Activated CD4-positive, alpha-beta memory T cell treated with anti-CD3 and anti-CD28 coated beads for 36 hours (primary cell): ENCODE measurements at regions not wholly inside any gene's neighbourhood (a gene's known extent, or its start where the extent isn't known, plus 50 kb on each side); places are given as distances from the start of the nearest gene placed in this dataset.

Source experiments
- CTCF ChIA-PET: fragments of 350-600 bp; sonication (Branson Sonifier 250); formaldehyde crosslinking; loops from one replicate; lab custom pipeline; 2021; ENCODE audit warnings: antibody characterized with exemption, inconsistent platforms; lab: Charles Lee
- POLR2A ChIA-PET: fragments of 350-600 bp; sonication (Branson Sonifier 250); formaldehyde crosslinking; loops from one replicate; lab custom pipeline; 2021; ENCODE audit warnings: antibody characterized with exemption; lab: Charles Lee
- DNase-seq: peaks from one replicate; pipeline ENCODE4 v3.0.0-alpha.2; 2020
- H3K27ac Mint-ChIP-seq: one replicate; pipeline ENCODE4 v1.8.0; 2021; ENCODE audit warnings: mixed read lengths
- H3K27me3 Mint-ChIP-seq: one replicate; pipeline ENCODE4 v1.8.0; 2021; ENCODE audit warnings: mixed read lengths
- H3K36me3 Mint-ChIP-seq: one replicate; pipeline ENCODE4 v1.8.0; 2021; ENCODE audit warnings: mixed read lengths
- H3K4me1 Mint-ChIP-seq: one replicate; pipeline ENCODE4 v1.8.0; 2021; ENCODE audit warnings: low read depth, mixed read lengths
- H3K4me3 Mint-ChIP-seq: one replicate; pipeline ENCODE4 v1.8.0; 2021; ENCODE audit warnings: mild to moderate bottlenecking, mixed read lengths
- H3K9me3 Mint-ChIP-seq: one replicate; pipeline ENCODE4 v1.8.0; 2021; ENCODE audit warnings: mixed read lengths
- intact Hi-C: fragments of 100-400 bp; cut with micrococcal nuclease; formaldehyde crosslinking; loops from one replicate; pipeline ENCODE4 v1.15.1; 2023

DNA sequence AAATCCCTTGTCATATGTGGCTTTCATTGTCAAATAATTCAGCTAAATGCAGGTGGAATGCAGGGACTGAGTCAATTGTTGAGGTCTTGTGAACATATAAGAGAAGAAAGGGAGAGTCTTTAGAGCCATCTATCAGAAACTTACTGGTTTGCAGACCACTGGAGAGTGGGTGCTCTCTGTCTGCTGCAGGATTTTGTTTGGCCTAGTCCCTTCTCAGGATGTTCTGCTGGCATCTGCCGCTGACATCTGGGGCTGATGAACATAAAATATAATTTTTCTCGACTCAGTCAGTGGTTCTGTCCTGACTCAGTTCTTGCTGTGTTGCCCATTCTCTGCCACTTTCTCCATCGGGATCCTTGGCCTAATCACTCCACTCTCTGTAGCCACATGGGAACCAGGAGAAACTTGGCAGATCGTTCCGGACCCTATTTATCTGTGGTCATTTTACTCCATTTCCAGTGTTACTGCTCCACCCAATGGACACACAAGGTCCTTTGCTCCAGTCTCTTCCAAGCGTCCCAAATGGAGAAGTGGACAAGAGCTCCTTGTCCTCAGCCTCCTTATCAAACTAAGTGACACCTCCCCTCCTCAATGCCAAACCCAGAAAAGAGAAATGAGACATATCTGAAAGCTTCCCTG lies 436.2 kb downstream of the FAT4 start:
- peaks cover 13% of the 10 kb centered on the region for H3K9me3 Mint-ChIP-seq
- CTCF ChIA-PET, result no interaction called here
- no peaks in the 10 kb centered on the region for H3K27me3 Mint-ChIP-seq
- no peaks in the 10 kb centered on the region for H3K36me3 Mint-ChIP-seq
- intact Hi-C loops, result no loop called here
- H3K4me3 Mint-ChIP-seq, result no peak overlapping the region
- DNase-seq, result no peak
- H3K27ac Mint-ChIP-seq, result no peak overlapping the region
- POLR2A ChIA-PET, result no interaction called here
- H3K4me1 Mint-ChIP-seq, result no peaks in the 10 kb centered on the region

DNA sequence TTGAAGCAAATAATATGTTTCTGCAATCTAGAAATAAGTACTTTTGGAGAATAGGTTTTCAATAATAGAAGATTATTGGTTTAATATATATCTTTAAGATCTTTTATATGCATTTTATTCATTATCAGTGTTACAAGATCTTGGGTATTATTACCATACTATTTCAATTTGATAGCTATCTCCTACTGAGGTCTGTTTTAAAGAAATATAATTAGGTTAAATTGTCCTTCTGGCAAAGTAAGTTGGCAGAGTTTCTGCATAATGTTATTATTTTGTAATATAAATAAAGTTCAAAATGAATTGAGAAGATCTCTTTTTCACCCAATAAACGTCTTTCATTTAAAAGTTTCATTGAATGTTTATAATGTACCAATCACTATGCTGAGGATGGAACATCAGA lies 443.7 kb downstream of the FAT4 start:
- Mint-ChIP-seq H3K27me3 (no peaks in the 10 kb centered on the region), H3K4me3 (no peak overlapping the region), H3K27ac (no peak overlapping the region), H3K36me3 (no peaks in the 10 kb centered on the region), H3K4me1 (no peaks in the 10 kb centered on the region), H3K9me3 (no peaks in the 10 kb centered on the region)
- DNase-seq, result no peak
- ChIA-PET POLR2A (no interaction called here), CTCF (no interaction called here)
- intact Hi-C loops, result no loop called here

DNA sequence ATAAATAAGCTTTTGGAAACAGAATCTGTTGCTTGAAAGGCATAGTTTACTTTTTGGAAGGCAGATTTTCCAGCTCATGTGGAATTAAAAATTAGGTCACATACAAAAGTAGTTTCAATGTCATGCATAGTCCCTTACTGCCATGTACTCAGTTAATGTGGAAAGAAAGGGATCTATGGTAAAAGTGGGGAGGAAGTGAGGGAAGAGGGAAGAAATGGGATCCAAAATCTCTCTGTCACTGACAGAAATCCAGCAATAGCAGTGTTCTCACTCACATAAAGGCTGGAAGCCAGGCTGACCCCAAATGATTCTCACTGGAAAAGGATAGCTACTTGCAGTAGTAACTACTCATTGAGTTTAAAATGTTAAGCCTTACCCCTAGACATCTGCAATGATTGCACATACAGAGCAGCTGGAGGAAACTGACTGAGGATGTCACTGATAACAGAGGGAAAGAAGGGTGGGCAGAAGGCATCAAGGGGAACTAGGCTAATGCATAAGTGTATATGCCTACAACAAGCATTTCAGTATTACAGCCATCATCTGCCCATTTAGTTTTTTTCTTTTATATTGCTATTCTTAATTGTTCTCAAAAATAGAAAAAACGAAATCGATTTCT lies 445.6 kb downstream of the FAT4 start:
- CTCF ChIA-PET, result no interaction called here
- no peaks in the 10 kb centered on the region for H3K4me1 Mint-ChIP-seq
- H3K27ac Mint-ChIP-seq, result no peak overlapping the region
- POLR2A ChIA-PET, result no interaction called here
- intact Hi-C loops, result no loop called here
- H3K4me3 Mint-ChIP-seq, result no peak overlapping the region
- no peaks in the 10 kb centered on the region for H3K36me3 Mint-ChIP-seq
- no peak for DNase-seq
- H3K27me3 Mint-ChIP-seq, result no peaks in the 10 kb centered on the region
- no peaks in the 10 kb centered on the region for H3K9me3 Mint-ChIP-seq

DNA sequence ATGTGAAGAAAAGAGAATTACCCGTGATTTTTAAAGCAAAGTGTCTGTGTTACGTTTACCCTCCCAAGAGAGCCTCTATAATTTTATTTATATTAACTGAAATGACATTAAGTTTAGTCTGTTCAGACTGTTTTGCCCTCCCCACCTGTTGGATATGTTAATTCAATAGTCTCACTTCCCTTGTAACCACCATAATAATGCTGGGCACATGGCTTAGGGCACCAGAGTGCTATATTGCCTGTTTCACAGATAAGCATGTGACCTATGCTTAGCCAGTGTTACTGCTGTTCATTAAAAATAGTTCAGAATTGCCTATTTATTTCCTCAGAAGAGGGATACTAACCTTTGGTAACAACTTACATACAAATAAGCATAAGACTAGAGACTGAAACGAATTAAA lies 446.2 kb downstream of the FAT4 start:
- Mint-ChIP-seq H3K27me3 (no peaks in the 10 kb centered on the region), H3K9me3 (no peaks in the 10 kb centered on the region), H3K27ac (no peak overlapping the region), H3K4me1 (no peaks in the 10 kb centered on the region), H3K36me3 (no peaks in the 10 kb centered on the region), H3K4me3 (no peak overlapping the region)
- intact Hi-C loops, result no loop called here
- DNase-seq, result no peak
- CTCF ChIA-PET, result no interaction called here
- POLR2A ChIA-PET, result no interaction called here

DNA sequence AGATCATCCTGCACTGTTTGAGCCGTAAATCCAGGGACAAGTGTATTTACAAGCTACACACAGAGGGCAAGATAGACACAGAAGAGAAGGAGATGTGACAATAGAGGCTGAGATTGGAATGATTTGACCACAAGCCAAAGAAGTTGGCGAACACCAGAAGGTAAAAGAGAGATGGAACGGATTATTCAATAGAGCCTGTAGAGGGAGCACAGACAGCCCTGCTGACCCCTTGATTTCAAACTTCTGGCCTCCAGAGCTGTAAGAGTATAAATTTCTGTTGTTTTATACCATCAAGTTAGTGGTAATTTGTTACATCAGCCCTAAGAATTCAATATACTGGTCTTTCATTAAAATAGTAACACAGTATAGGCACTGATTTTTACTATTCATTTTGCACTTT lies 447.8 kb downstream of the FAT4 start:
- no peaks in the 10 kb centered on the region for H3K36me3 Mint-ChIP-seq
- intact Hi-C loops, result no loop called here
- no peak overlapping the region for H3K27ac Mint-ChIP-seq
- no peak overlapping the region for H3K4me3 Mint-ChIP-seq
- ChIA-PET CTCF (no interaction called here), POLR2A (no interaction called here)
- no peaks in the 10 kb centered on the region for H3K9me3 Mint-ChIP-seq
- no peaks in the 10 kb centered on the region for H3K27me3 Mint-ChIP-seq
- DNase-seq, result no peak
- no peaks in the 10 kb centered on the region for H3K4me1 Mint-ChIP-seq

DNA sequence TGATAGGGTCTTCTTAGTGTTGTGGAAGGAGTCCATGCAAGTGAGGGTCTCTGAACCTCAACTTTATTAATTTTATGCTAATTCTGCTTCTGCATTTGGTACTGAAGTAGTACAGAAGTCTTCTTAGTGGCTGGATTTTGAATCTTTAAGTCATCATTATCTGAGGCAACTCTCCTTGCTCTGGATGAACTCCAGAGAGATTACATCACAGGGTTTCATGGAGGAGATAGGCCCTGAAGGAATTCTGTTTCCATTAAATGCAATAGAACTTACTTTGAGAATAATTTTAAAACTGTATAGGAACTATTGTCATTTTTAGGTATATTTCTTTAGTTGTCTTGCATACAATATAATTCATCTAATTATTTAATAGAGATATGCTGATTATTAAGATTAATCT lies 451.2 kb downstream of the FAT4 start:
- no peaks in the 10 kb centered on the region for H3K4me1 Mint-ChIP-seq
- H3K4me3 Mint-ChIP-seq, result no peak overlapping the region
- no peaks in the 10 kb centered on the region for H3K9me3 Mint-ChIP-seq
- H3K36me3 Mint-ChIP-seq, result no peaks in the 10 kb centered on the region
- H3K27ac Mint-ChIP-seq, result no peak overlapping the region
- ChIA-PET POLR2A (no interaction called here), CTCF (no interaction called here)
- DNase-seq, result no peak
- no peaks in the 10 kb centered on the region for H3K27me3 Mint-ChIP-seq
- intact Hi-C loops, result no loop called here

DNA sequence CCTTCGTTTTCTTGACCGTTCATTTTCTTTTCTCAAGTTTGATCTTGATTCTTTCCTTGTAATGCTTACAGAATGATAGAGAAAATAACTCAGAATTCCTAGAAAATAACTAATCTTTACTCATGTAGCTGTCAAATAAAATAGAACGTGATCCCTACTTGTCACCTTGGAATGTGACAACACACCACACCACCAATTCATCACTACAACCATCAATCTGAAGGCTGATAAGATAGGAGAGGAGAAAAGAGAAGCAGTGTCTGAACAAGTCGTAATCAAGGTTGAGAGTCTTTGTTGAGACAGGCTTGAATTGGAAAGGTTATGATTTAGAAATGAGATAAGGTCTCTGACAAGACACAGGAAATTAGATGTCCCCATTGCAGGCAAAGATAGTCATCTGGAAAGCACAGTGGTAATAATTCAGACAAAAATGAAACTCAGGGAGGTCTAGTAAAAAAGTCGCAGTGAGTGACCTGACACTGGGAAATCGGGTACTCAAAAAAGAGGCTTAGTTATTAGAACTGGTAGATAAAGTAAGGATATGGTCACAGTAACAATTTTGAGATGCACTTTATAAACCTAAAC lies 456.2 kb downstream of the FAT4 start:
- H3K27me3 Mint-ChIP-seq, result no peaks in the 10 kb centered on the region
- POLR2A ChIA-PET, result no interaction called here
- H3K4me3 Mint-ChIP-seq, result no peak overlapping the region
- peaks cover 5% of the 10 kb centered on the region for H3K9me3 Mint-ChIP-seq
- no peak overlapping the region for H3K27ac Mint-ChIP-seq
- H3K36me3 Mint-ChIP-seq, result no peaks in the 10 kb centered on the region
- intact Hi-C loops, result no loop called here
- CTCF ChIA-PET, result no interaction called here
- H3K4me1 Mint-ChIP-seq, result no peaks in the 10 kb centered on the region
- no peak for DNase-seq

DNA sequence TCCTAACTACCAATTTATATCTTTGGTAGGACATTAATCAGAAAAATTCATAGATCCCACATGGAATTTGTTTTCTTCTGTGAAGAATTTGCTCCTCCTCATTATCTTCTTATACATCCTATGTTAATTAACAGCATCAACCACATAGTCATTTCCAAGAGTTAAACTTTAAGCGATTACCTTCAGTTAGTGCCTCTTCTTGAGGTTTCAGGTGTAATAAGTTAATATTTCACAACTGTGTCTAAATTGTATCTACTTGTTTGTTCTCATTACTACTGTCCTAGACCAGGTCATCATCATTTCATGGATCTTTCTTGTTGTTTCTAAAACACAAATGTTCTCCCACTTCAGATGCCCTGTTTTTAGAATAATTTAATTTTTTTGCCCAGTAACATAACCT lies 457.9 kb downstream of the FAT4 start:
- Mint-ChIP-seq H3K36me3 (no peaks in the 10 kb centered on the region), H3K4me1 (no peaks in the 10 kb centered on the region), H3K27me3 (no peaks in the 10 kb centered on the region), H3K27ac (no peak overlapping the region), H3K4me3 (no peak overlapping the region), H3K9me3 (peaks cover 13% of the 10 kb centered on the region)
- DNase-seq, result no peak
- POLR2A ChIA-PET, result no interaction called here
- intact Hi-C loops, result no loop called here
- CTCF ChIA-PET, result no interaction called here

DNA sequence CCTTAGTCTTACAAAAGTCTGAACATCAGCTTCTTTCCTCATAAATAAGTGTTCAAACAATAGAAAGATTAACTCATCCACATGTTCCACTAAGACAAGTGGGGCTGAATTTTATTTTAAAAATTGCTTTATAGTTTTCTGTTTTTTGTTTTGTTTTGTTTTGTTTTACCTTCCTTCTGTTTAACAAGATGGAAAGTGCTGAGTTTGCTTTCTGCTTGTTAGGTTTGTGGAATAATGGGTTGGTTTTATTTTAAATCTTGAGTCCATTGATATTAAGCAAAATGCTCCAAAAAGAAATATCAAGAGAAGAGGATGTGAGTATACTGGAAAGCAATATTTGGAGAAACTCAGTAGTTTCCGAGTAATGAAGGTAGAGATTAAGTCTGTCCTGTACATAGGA lies 458.7 kb downstream of the FAT4 start:
- Mint-ChIP-seq H3K4me1 (no peaks in the 10 kb centered on the region), H3K36me3 (no peaks in the 10 kb centered on the region), H3K9me3 (peaks cover 13% of the 10 kb centered on the region), H3K27me3 (no peaks in the 10 kb centered on the region), H3K27ac (no peak overlapping the region), H3K4me3 (no peak overlapping the region)
- ChIA-PET POLR2A (no interaction called here), CTCF (no interaction called here)
- no peak for DNase-seq
- intact Hi-C loops, result no loop called here

DNA sequence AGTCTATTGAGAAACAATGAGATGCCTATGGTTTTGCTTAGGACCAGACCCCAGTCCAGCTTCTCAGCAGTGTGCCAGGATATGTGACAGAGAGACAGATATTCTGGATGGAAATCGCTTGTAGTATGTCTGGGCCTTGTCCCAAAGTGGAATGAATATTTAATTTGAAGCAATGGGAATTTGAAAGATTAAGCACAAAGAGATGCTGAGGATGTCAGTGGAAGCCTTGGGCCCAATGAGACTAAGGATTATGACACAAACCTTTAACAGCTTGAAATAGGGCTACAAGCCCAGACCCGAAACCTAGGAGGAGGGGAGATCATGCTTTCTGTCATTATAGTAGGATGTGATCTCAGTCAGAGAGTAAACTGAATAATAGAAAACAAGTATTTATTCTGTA lies 459.2 kb downstream of the FAT4 start:
- H3K36me3 Mint-ChIP-seq, result no peaks in the 10 kb centered on the region
- DNase-seq, result no peak
- H3K4me3 Mint-ChIP-seq, result no peak overlapping the region
- H3K27me3 Mint-ChIP-seq, result no peaks in the 10 kb centered on the region
- intact Hi-C loops, result no loop called here
- ChIA-PET POLR2A (no interaction called here), CTCF (no interaction called here)
- H3K9me3 Mint-ChIP-seq, result peaks cover 13% of the 10 kb centered on the region
- no peaks in the 10 kb centered on the region for H3K4me1 Mint-ChIP-seq
- no peak overlapping the region for H3K27ac Mint-ChIP-seq

DNA sequence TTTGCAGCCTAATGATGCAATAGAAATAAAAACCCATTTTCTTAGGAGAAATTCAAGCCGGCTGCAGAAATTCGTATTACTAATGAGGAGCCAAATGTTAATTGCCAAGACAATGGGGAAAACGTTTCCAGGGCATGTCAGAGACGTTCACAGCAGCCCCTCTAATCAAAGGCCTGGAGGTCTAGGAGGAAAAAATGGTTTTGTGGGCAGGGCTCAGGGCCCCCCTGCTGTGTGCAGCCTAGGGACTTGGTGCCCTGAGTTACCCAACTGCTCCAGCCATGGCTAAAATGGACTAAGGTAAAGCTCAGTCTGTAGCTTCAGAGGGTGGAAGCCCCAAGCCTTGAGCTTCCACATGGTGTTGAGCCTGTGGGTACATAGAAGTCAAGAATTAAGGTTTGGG lies 461.4 kb downstream of the FAT4 start:
- DNase-seq, result no peak
- CTCF ChIA-PET, result no interaction called here
- H3K27ac Mint-ChIP-seq, result no peak overlapping the region
- H3K36me3 Mint-ChIP-seq, result no peaks in the 10 kb centered on the region
- H3K9me3 Mint-ChIP-seq, result peaks cover 13% of the 10 kb centered on the region
- H3K27me3 Mint-ChIP-seq, result no peaks in the 10 kb centered on the region
- no peaks in the 10 kb centered on the region for H3K4me1 Mint-ChIP-seq
- POLR2A ChIA-PET, result no interaction called here
- H3K4me3 Mint-ChIP-seq, result no peak overlapping the region
- intact Hi-C loops, result no loop called here

DNA sequence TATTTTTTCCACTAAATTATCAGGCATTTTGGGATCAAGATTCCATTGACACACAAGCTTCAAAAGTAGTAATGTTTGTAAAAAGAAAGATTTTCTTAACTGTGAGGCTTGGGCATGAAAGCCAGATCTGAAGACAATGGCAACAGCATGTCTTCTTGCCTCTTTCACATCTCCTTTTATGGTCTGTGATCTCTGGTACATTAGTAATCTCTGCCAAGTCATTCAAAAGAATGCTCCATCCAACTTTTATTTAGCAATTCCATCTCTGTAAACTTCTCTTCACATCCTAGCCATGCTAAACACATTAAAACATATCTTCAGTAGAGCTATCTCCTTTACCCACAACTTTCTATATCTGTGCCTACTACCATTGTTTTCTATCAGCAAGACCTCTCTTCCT lies 465.4 kb downstream of the FAT4 start:
- peaks cover 10% of the 10 kb centered on the region for H3K9me3 Mint-ChIP-seq
- DNase-seq, result no peak
- no peaks in the 10 kb centered on the region for H3K27me3 Mint-ChIP-seq
- intact Hi-C loops, result no loop called here
- ChIA-PET POLR2A (no interaction called here), CTCF (no interaction called here)
- H3K4me1 Mint-ChIP-seq, result no peaks in the 10 kb centered on the region
- no peak overlapping the region for H3K4me3 Mint-ChIP-seq
- no peaks in the 10 kb centered on the region for H3K36me3 Mint-ChIP-seq
- H3K27ac Mint-ChIP-seq, result no peak overlapping the region

DNA sequence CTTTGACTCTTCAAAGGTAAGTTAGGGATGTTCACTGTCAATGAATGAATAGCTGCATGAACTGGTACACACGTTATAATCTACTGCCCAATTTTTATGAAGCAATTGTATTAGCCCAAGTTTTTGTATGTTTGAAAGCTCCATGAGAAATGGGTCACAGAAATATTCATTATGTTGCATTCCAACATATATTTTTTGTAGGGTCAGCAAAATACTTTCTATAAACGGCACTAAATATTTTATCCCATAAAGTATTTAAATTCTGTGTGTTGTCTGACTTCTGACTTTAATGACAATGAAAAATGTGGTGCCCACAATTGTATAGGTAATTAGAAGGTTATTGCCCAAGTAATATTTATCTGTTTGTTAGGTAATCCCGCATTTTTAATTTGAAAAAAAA lies 466.0 kb downstream of the FAT4 start:
- DNase-seq, result no peak
- Mint-ChIP-seq H3K27ac (no peak overlapping the region), H3K4me1 (no peaks in the 10 kb centered on the region), H3K27me3 (no peaks in the 10 kb centered on the region), H3K36me3 (no peaks in the 10 kb centered on the region), H3K4me3 (no peak overlapping the region), H3K9me3 (peaks cover 9% of the 10 kb centered on the region)
- CTCF ChIA-PET, result no interaction called here
- POLR2A ChIA-PET, result no interaction called here
- intact Hi-C loops, result no loop called here
